Adipocyte (in vitro differentiated cells): ENCODE measurements at regions not wholly inside any gene's neighbourhood (a gene's known extent, or its start where the extent isn't known, plus 50 kb on each side); places are given as distances from the start of the nearest gene placed in this dataset.

ENCODE experiments used
- DNase-seq: peaks from one replicate; pipeline ENCODE4 v3.0.0-alpha.2; 2015; ENCODE audit warnings: low read depth
- H3K27me3 ChIP-seq: replicated peaks from 2 replicates; pipeline ENCODE4 v1.7.0; 2013; ENCODE audit warnings: mild to moderate bottlenecking, low read length, moderate library complexity; ENCODE audit not compliant: control insufficient read depth, insufficient read depth
- H3K36me3 ChIP-seq: 2 replicates; pipeline ENCODE4 v1.7.0; 2013; ENCODE audit warnings: low read length, mild to moderate bottlenecking, moderate library complexity; ENCODE audit not compliant: control insufficient read depth, insufficient read depth, severe bottlenecking
- H3K4me1 ChIP-seq: 2 replicates; pipeline ENCODE4 v1.7.0; 2013; ENCODE audit warnings: mild to moderate bottlenecking, low read length, moderate library complexity; ENCODE audit not compliant: control insufficient read depth, insufficient read depth
- H3K4me3 ChIP-seq: 2 replicates; pipeline ENCODE4 v1.7.0; 2013; ENCODE audit warnings: mild to moderate bottlenecking, low read length, moderate library complexity
- H3K9ac ChIP-seq: 2 replicates; pipeline ENCODE4 v1.7.0; 2013; ENCODE audit warnings: mild to moderate bottlenecking, low read length, moderate library complexity
- H3K9me3 ChIP-seq: 2 replicates; pipeline ENCODE4 v1.7.0; 2013; ENCODE audit warnings: mild to moderate bottlenecking, low read length, moderate library complexity; ENCODE audit not compliant: control insufficient read depth

- Histone ChIP-seq H3K9me3 (no peaks in the 10 kb centered on the region), H3K4me3 (no peak overlapping the region), H3K36me3 (no peaks in the 10 kb centered on the region), H3K4me1 (peaks cover 3% of the 10 kb centered on the region), H3K27me3 (no peaks in the 10 kb centered on the region), H3K9ac (no peak overlapping the region)
- DNase-seq: no peak
Observed at GRCh38 chr15:97189162-97189780, 771.2 kb upstream of the ARRDC4 start.

DNA sequence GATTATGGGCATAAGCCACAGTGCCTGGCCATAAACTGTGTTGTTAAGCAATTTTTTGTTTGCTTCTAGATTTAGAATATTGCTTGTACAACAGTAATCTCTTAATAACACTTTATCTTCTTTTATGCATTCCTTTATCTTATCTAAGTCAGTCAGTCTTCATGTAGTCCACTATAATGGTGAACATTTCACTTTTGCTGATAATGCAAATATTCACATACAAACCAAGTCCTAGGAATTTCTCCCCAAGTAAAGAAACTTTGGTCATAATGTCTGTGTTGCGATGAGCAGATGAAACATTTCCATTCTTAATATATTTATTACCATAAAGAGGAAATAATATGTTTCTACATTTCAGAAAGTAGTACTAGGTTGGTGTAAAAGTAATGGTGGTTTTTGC, 765.8 kb upstream of the ARRDC4 start:
- Histone ChIP-seq H3K4me1 (no peaks in the 10 kb centered on the region), H3K27me3 (no peaks in the 10 kb centered on the region), H3K9ac (no peak overlapping the region), H3K36me3 (no peaks in the 10 kb centered on the region), H3K9me3 (no peaks in the 10 kb centered on the region), H3K4me3 (no peak overlapping the region)
- no peak for DNase-seq

GRCh38 chr15:97196048-97197014, 764.2 kb upstream of the ARRDC4 start:
- no peak for DNase-seq
- Histone ChIP-seq H3K27me3 (no peaks in the 10 kb centered on the region), H3K36me3 (no peaks in the 10 kb centered on the region), H3K9ac (no peak overlapping the region), H3K4me1 (no peaks in the 10 kb centered on the region), H3K9me3 (no peaks in the 10 kb centered on the region), H3K4me3 (no peak overlapping the region)

- Histone ChIP-seq H3K4me1 (no peaks in the 10 kb centered on the region), H3K27me3 (no peaks in the 10 kb centered on the region), H3K9ac (no peak overlapping the region), H3K4me3 (no peak overlapping the region), H3K9me3 (no peaks in the 10 kb centered on the region), H3K36me3 (no peaks in the 10 kb centered on the region)
- DNase-seq: no peak
Observed at GRCh38 chr15:97199393-97200051, 761.0 kb upstream of the ARRDC4 start.

DNA sequence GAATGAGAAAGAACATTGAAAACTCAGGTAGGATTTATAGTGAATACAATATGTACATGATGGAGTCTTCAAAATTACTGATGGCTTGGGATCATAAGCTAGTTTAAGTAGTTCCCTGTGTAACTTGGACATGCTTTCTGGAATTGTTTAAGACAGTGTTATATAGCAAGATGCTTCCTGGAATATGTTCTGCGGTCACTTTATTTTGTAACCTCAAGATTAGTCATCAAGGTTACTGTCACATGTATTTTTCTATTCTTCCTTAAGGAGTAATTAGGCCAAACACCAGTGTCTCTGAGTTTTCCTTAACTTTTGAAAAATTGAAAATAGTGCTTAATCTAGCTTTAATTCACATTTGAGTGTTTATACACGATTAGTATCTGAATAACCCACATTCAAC, 760.3 kb upstream of the ARRDC4 start:
- H3K4me3 ChIP-seq: no peak overlapping the region
- DNase-seq: no peak
- H3K36me3 ChIP-seq: no peaks in the 10 kb centered on the region
- no peaks in the 10 kb centered on the region for H3K27me3 ChIP-seq
- H3K9me3 ChIP-seq: peaks cover 4% of the 10 kb centered on the region
- no peak overlapping the region for H3K9ac ChIP-seq
- no peaks in the 10 kb centered on the region for H3K4me1 ChIP-seq

DNA sequence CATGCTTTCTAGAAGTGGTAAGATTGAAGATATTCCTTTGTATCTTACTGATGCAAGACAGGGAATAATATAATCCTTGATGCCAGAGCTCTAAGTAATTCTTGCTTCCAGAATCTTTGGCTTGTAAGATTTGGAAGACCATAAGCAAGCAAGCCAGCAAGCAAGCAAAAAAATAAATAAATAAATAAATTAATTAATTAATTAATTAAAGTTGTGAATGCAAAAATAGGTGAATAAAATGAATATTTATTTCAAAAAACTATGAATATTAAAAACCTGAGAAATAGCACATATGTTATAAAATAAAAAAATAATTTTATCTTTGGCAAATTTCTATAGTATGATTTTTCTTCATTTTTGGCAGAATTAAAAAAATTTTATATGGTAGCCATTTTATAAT, 750.2 kb upstream of the ARRDC4 start:
- H3K4me1 ChIP-seq: no peaks in the 10 kb centered on the region
- no peak for DNase-seq
- no peaks in the 10 kb centered on the region for H3K27me3 ChIP-seq
- H3K9ac ChIP-seq: no peak overlapping the region
- no peaks in the 10 kb centered on the region for H3K36me3 ChIP-seq
- H3K9me3 ChIP-seq: no peaks in the 10 kb centered on the region
- no peak overlapping the region for H3K4me3 ChIP-seq

DNA sequence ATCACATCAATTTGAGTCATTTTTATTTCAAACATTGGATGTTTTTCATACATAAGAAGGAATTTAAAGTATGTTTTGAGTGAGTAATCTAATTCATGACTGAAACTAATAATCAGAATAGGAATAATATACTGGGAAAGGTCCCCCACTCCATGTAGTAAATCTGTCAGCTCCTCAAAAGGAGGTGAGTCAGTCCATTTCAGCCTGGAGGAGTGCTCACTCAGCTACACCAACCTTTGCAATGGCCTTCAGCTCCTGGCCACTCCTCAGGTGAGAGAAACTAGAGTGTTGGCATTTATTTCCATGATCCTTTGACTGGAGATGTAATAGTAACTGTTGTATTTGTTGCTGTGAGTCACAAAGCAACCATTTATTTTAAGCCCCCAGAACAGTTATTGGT, 744.9 kb upstream of the ARRDC4 start:
- Histone ChIP-seq H3K9ac (no peak overlapping the region), H3K9me3 (no peaks in the 10 kb centered on the region), H3K36me3 (no peaks in the 10 kb centered on the region), H3K4me3 (no peak overlapping the region), H3K4me1 (no peaks in the 10 kb centered on the region), H3K27me3 (no peaks in the 10 kb centered on the region)
- no peak for DNase-seq

DNA sequence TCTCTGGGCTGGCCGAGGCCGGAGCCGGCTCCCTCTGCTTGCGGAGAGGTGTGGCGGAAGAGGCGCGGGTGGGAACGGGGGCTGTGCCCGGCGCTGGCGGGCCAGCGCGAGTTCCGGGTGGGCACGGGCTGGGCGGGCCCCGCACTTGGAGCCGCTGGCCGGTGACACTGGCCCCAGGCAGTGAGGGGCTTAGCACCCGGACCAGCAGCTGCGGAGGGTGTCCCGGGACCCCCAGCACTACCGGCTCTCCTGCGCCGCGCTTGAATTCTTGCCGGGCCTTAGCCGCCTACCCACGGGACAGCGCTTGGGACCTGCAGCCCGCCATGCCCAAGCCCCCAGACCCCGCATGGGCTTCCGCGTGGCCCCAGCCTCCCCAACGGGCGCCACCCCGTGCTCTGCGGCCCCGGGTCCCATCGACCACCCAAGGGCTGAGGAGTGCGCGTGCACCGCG, 736.3 kb upstream of the ARRDC4 start:
- no peak for DNase-seq
- Histone ChIP-seq H3K27me3 (no peaks in the 10 kb centered on the region), H3K36me3 (no peaks in the 10 kb centered on the region), H3K4me1 (no peaks in the 10 kb centered on the region), H3K9ac (no peak overlapping the region), H3K4me3 (no peak overlapping the region), H3K9me3 (no peaks in the 10 kb centered on the region)

DNA sequence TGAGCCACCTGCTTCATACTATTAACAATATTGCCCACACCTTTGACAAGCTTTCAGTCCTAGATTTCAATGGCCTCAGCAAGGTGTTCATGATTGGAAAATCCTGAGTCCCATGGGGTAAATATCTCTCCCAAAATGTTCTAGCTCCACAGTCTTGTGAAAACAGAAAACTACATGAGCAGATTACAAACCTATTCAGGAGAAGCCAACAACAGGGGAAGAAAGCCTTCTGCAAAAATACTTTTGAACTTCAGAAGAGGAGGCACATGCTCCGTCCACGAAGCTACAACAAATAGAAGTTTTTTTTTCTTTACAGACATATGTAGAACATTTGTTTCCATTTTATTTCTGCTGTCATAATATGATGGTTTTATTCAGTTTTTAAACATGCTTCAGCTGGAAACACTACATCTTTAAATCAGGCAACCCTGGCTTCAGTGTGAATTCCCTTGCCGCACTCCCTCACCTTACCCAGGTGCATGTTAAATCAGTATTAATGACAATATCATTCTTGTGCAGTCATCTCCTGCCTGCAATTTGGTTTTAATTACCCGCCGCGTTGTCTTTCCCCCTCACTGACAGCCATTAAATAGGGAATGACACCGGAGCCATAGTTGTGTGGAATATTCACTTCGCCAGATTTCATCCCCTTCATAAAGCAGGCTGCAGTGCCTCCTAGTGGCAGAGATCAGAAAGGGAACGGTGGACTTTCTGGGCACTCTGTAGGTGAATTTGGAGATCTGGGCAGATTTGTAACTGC, 725.5 kb upstream of the ARRDC4 start:
- peak; percentile 74 for DNase-seq
- no peaks in the 10 kb centered on the region for H3K27me3 ChIP-seq
- H3K36me3 ChIP-seq: no peaks in the 10 kb centered on the region
- no peaks in the 10 kb centered on the region for H3K9me3 ChIP-seq
- H3K4me1 ChIP-seq: peaks cover 3% of the 10 kb centered on the region
- peak overlapping the region; percentile 65 for H3K4me3 ChIP-seq
- H3K9ac ChIP-seq: peak overlapping the region; percentile 46

- H3K9me3 ChIP-seq: no peaks in the 10 kb centered on the region
- no peaks in the 10 kb centered on the region for H3K36me3 ChIP-seq
- no peaks in the 10 kb centered on the region for H3K27me3 ChIP-seq
- H3K4me3 ChIP-seq: peak overlapping the region; percentile 65
- H3K9ac ChIP-seq: no peak overlapping the region
- H3K4me1 ChIP-seq: peaks cover 3% of the 10 kb centered on the region
- DNase-seq: no peak
Observed at GRCh38 chr15:97235611-97235985, 724.9 kb upstream of the ARRDC4 start.

GRCh38 chr15:97236140-97236539, 724.4 kb upstream of the ARRDC4 start:
- Histone ChIP-seq H3K9ac (no peak overlapping the region), H3K4me3 (no peak overlapping the region), H3K27me3 (no peaks in the 10 kb centered on the region), H3K9me3 (no peaks in the 10 kb centered on the region), H3K4me1 (peaks cover 3% of the 10 kb centered on the region), H3K36me3 (no peaks in the 10 kb centered on the region)
- DNase-seq: no peak
